GM12873 (cell line): ENCODE measurements at regions not wholly inside any gene's neighbourhood (a gene's known extent, or its start where the extent isn't known, plus 50 kb on each side); places are given as distances from the start of the nearest gene placed in this dataset.

Source experiments
- CTCF ChIP-seq: IDR thresholded peaks from 2 replicates; pipeline ENCODE4 v1.5.1; 2012; ENCODE audit warnings: low read depth, mild to moderate bottlenecking, moderate library complexity, low read length, control low read depth; ENCODE audit not compliant: insufficient read depth; ENCODE audit errors: missing control alignments

- no peak for TF ChIP-seq CTCF
Measured at GRCh38 chr15:26113296-26113695, 250.2 kb upstream of the ATP10A start.

- TF ChIP-seq CTCF = no peak
Measured at GRCh38 chr15:26109203-26109602, 246.1 kb upstream of the ATP10A start.

GRCh38 chr15:26106556-26106955 is 243.4 kb upstream of the ATP10A start:
- TF ChIP-seq CTCF = no peak

- no peak for TF ChIP-seq CTCF
Measured at GRCh38 chr15:26103002-26103404, 239.9 kb upstream of the ATP10A start.

- TF ChIP-seq CTCF = no peak
Measured at GRCh38 chr15:26102365-26102764, 239.2 kb upstream of the ATP10A start.

- TF ChIP-seq CTCF = no peak
Measured at GRCh38 chr15:26101443-26101842, 238.3 kb upstream of the ATP10A start.

GRCh38 chr15:26098801-26099200 is 235.7 kb upstream of the ATP10A start:
- TF ChIP-seq CTCF = no peak
